Activated CD8-positive, alpha-beta memory T cell treated with anti-CD3 and anti-CD28 coated beads for 36 hours (primary cell): ENCODE measurements at regions not wholly inside any gene's neighbourhood (a gene's known extent, or its start where the extent isn't known, plus 50 kb on each side); places are given as distances from the start of the nearest gene placed in this dataset.
"Not testable (repeated sequence)": the region's sequence is repeated elsewhere in the genome, so short reads cannot be mapped to it uniquely, and the experiment has no call there.

Experiments
- CTCF ChIA-PET: fragments of 350-600 bp; sonication (Branson Sonifier 250); formaldehyde crosslinking; loops from one replicate; lab custom pipeline; 2021; ENCODE audit warnings: antibody characterized with exemption; lab: Charles Lee
- POLR2A ChIA-PET: fragments of 350-600 bp; sonication (Branson Sonifier 250); formaldehyde crosslinking; loops from one replicate; lab custom pipeline; 2021; ENCODE audit warnings: antibody characterized with exemption; lab: Charles Lee

DNA sequence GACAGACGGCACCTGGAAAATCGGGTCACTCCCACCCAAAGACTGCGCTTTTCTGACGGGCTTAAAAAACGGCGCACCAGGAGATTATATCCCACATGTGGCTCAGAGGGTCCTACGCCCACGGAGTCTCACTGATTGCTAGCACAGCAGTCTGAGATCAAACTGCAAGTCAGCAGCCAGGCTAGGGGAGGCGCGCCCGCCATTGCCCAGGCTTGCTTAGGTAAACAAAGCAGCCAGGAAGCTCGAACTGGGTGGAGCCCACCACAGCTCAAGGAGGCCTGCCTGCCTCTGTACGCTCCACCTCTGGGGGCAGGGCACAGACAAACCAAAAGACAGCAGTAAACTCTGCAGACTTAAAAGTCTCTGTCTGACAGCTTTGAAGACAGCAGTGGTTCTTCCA, 909.4 kb downstream of the SORCS3 start:
- POLR2A ChIA-PET, CTCF ChIA-PET: not testable (repeated sequence)

DNA sequence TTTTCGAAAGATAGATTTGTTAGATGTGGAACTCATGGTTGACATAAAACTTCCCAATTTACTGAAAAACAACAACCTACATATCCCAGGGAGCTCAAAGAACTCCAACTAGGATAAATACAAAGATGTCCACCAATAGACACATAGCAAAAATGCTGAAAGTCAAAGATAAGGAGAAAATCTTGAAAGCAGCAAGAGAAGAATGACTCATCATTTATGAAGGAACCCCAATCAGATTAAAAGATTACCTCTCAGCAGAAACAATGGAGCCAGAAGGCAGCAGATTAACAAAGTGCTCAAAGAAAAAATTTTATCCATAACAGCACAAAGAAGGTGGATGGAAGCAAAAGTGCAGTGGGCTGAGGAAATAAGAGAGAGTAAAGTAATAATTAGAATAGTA, 908.6 kb downstream of the SORCS3 start:
- ChIA-PET CTCF (no interaction called here), POLR2A (no interaction called here)

DNA sequence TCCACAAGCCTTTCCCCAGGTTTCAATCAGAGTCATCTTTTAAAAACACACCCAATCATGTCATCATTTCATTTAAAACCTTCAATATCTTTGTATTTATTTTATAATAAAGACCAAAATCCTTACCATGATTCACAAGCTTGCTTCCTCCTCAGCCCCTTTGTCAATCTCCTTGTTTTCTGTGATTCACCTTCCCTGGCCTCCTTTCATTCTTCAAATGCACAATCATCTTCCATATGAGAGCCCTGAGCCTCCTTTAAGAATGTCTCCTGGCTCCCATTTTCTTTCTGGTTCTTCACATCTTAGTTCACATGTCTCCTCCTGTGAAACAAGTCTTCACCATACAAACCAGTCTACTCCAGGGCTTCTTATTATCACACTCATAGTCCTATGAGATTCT, 904.0 kb downstream of the SORCS3 start:
- CTCF ChIA-PET = no interaction called here

DNA sequence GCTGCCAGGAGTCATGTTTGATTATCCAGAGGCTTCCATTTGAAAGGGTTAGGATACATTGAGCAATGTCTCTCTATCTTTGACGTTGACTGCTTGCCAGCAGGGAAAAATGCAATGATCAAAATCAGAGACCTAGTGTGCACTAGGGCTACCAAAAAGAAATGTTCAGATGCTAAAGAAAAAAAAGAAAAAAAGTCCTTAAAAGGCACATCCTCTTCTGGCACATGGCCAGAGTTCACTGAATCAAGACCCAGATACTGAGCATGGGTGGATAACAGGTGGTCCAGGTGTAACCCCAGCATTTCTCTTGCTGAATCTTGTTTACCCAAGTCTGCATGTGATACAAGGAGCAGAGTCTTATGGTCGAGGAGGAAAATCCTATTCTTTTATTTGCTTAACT, 899.3 kb downstream of the SORCS3 start:
- ChIA-PET POLR2A (no interaction called here), CTCF (no interaction called here)

More for the DNA sequence above, 904.0 kb downstream of the SORCS3 start:
- POLR2A ChIA-PET = no interaction called here

DNA sequence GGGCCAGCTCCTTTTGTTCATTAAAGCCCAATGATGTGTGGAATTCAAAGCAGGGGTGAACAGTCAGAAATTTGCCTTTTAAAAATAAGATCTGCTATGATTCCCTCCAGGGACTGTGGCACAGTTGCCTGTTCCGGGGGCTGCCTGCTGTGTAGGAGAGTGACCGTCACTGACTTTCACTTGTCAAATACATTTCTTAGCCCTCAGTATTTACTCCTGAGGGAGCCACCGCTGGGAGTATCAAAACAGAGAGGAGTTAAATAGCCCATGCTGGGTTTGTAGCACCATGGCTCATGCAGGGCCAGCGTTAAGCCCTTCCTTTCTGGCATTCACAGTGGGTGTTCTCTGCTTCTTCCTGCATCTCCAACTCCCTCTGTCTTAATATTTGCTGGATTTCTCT, 897.8 kb downstream of the SORCS3 start:
- POLR2A ChIA-PET = interaction anchor here (0.5 kb wide), 1 partner anchor 27 kb away, joined by 6 read pairs; no protein-coding TSS in a partner anchor
- CTCF ChIA-PET = no interaction called here

GRCh38 chr10:105535478-105535877, 894.4 kb downstream of the SORCS3 start:
- POLR2A ChIA-PET = no interaction called here

DNA sequence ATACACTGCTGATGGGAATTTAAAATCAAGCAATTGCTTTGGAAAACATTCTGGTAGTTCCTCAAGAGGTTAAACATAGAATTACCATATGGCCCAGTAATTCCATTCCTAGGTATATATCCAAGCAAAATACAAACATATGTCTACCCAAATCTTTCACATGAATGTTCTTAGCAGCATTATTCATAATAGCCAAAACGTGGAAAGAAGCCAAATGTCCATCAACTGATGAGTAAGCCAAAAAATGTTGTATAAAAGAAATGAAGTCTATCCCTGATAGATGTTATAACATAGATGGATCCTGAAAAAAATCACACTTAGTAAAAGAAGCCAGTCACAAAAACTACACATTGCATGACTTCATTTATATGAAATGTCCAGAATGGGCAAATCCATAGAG, 893.0 kb downstream of the SORCS3 start:
- ChIA-PET CTCF (no interaction called here), POLR2A (no interaction called here)

More at GRCh38 chr10:105535478-105535877, 894.4 kb downstream of the SORCS3 start:
- CTCF ChIA-PET = no interaction called here

DNA sequence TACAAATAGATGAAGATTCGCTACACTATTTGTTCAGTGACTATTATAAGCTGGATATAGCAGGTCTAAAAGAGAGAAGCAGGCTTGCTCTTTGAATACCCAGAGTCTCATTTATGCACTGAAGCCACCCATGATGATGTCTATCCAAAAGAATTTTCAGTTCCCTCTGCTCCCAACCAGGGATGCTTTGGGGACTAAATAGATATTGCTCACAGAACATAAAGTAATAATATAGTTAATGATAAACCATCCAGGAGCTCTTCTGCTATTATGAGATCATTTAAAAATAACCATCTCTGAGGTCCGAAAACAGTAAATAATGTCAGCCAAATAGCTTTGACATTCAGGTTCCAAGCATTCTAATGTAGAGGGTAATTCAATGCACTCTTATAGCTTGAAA, 875.4 kb downstream of the SORCS3 start:
- CTCF ChIA-PET = no interaction called here
- POLR2A ChIA-PET = no interaction called here

GRCh38 chr10:105514106-105514505, 873.0 kb downstream of the SORCS3 start:
- CTCF ChIA-PET = no interaction called here
- POLR2A ChIA-PET = no interaction called here

- ChIA-PET CTCF (no interaction called here), POLR2A (no interaction called here)
These were observed 868.4 kb downstream of the SORCS3 start for GRCh38 chr10:105509517-105509916.

DNA sequence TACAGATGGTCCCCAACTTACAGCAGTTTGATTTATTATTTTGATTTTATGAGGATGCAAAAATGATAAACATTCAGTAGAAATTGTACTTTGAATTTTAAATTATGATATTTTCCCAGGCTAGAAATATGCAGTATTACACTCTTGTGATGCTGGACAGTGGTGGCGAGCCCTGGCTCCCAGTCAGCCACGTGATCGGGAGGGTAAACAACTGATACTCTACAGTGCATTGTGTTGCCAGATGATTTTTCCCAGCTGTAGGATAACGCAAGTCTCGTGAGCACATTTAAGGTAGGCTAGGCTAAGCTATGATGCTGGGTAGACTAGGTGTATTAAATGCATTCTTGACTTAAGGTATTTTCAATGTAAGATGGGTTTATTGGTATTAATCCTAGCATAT, 865.2 kb downstream of the SORCS3 start:
- CTCF ChIA-PET = no interaction called here
- POLR2A ChIA-PET = no interaction called here

- POLR2A ChIA-PET = no interaction called here
- CTCF ChIA-PET = no interaction called here
These were observed 862.6 kb downstream of the SORCS3 start for GRCh38 chr10:105503714-105504113.

DNA sequence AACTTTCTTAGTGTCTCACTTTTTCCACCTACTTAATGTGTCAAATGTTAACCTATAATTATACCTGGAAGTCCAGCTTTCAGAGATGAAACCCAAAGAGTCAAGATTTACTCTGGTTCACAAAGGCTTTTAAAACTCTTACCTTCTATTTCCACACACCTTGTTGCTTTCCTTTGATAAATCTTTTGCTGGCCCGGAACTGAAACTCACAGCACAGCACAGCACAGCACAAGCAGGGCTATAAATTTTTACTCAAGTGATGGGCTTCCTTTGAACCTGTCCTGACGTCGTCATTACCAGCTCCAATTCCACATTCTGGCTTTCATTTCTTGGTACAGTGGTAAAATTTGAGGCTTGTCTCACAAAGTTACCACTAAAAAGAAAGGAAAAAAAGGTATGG, 861.0 kb downstream of the SORCS3 start:
- CTCF ChIA-PET = no interaction called here

GRCh38 chr10:105494944-105495343, 853.9 kb downstream of the SORCS3 start:
- ChIA-PET POLR2A (no interaction called here), CTCF (no interaction called here)

More for the DNA sequence above, 861.0 kb downstream of the SORCS3 start:
- POLR2A ChIA-PET = no interaction called here

- CTCF ChIA-PET = no interaction called here
- POLR2A ChIA-PET = no interaction called here
These were observed 853.2 kb downstream of the SORCS3 start for GRCh38 chr10:105494303-105494702.

- POLR2A ChIA-PET = no interaction called here
- CTCF ChIA-PET = no interaction called here
These were observed 832.1 kb downstream of the SORCS3 start for GRCh38 chr10:105473170-105473569.

GRCh38 chr10:105468759-105469158, 827.7 kb downstream of the SORCS3 start:
- ChIA-PET POLR2A (no interaction called here), CTCF (no interaction called here)

GRCh38 chr10:105466521-105466920, 825.4 kb downstream of the SORCS3 start:
- POLR2A ChIA-PET = no interaction called here

DNA sequence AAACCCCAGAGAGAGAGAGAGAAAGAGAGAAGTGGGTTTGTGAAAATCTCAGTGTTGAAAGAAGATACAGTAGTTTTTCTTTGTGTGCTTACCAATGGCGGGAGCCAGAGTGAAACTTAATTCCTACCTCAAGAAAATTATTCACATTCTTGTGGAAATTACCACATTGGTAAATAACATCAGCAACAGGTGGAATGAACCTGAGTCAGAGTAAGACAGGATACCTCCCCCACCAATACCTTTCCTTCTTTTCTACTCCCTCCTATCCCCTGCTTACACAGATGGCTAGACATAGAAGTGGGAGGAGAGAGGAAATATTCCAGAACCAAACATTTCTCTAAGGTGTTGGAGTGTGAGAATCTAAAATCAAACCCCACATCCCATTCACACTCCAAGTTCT, 793.9 kb downstream of the SORCS3 start:
- ChIA-PET POLR2A (no interaction called here), CTCF (no interaction called here)

More at GRCh38 chr10:105466521-105466920, 825.4 kb downstream of the SORCS3 start:
- CTCF ChIA-PET = no interaction called here

DNA sequence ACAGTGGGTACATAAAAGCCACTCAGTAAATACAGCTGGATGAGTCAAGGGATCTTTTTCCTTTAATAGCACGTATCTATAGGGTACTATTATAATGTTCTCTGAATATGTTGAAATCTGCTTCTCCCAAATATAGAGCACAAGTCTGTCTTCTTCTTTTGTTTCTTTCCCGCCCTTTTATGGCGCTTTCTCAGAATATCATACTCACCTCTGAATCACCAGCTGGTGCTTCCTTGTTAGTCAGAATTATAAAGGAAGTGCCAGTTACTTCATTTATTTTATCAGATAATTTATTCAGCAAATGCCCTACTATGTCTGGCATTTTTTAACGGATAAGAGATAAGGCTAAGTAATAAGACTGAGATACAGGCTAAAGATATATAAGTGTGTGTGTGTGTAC, 772.9 kb downstream of the SORCS3 start:
- ChIA-PET POLR2A (no interaction called here), CTCF (no interaction called here)

- ChIA-PET CTCF (no interaction called here), POLR2A (no interaction called here)
These were observed 768.3 kb downstream of the SORCS3 start for GRCh38 chr10:105409370-105409769.

GRCh38 chr10:105406488-105406887, 765.4 kb downstream of the SORCS3 start:
- POLR2A ChIA-PET = no interaction called here
- CTCF ChIA-PET = no interaction called here
